BLaER1 treated with 17β-estradiol and CSF1 and Interleukin-3, amounts not matched to agents 10 nM and 100 nM (cell line): ENCODE measurements at regions not wholly inside any gene's neighbourhood (a gene's known extent, or its start where the extent isn't known, plus 50 kb on each side); places are given as distances from the start of the nearest gene placed in this dataset.

Source experiments
- H3K27ac ChIP-seq, 11 experiments: shearing (Covaris generic); formaldehyde crosslinking; 2 replicates each; pipeline ENCODE4 v1.8.1; 2022
- H3K27me3 ChIP-seq, 11 experiments: shearing (Covaris generic); formaldehyde crosslinking; 2 replicates each; pipeline ENCODE4 v1.8.1; 2022
- H3K36me3 ChIP-seq, 11 experiments: shearing (Covaris generic); formaldehyde crosslinking; 2 replicates each; pipeline ENCODE4 v1.8.1; 2022
- H3K4me1 ChIP-seq, 10 experiments: shearing (Covaris generic); formaldehyde crosslinking; 2 replicates each; pipeline ENCODE4 v1.8.1; 2022
- H3K4me2 ChIP-seq, 11 experiments: shearing (Covaris generic); formaldehyde crosslinking; 2 replicates each; pipeline ENCODE4 v1.8.1; 2022
- H3K4me3 ChIP-seq, 10 experiments: shearing (Covaris generic); formaldehyde crosslinking; 2 replicates each; pipeline ENCODE4 v1.8.1; 2022
- H3K9ac ChIP-seq, 11 experiments: shearing (Covaris generic); formaldehyde crosslinking; 2 replicates each; pipeline ENCODE4 v1.8.1; 2022
- H3K9me3 ChIP-seq, 11 experiments: shearing (Covaris generic); formaldehyde crosslinking; replicated peaks in 1 of 11; 2 replicates each; pipeline ENCODE4 v1.8.1; 2022
- H4K20me1 ChIP-seq, 11 experiments: shearing (Covaris generic); formaldehyde crosslinking; 2 replicates each; pipeline ENCODE4 v1.8.1; 2022
- Cebpa-rat ChIP-seq, 11 experiments: shearing (Covaris generic); IDR thresholded peaks; 2 replicates each; pipeline ENCODE4 v1.8.1; 2022

DNA sequence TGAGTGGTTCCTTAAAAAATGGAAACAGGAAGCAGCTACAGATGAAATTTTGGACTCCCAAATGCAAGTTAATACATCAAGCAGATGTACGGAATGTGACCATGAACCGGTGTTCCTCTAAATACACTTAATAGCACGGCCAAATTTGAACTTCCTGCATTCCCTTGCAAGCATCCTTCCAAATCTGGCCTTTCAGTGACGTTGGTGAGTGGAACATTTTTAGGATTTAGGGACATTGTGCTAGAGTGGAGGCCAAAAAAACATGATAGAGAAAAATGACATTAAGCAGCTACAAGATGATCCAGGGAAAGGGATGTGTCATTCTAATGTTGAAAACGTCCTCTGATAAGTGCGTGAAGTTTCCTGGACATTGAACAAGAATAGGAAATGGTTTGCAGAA, 62.1 kb downstream of the CTAGE1 start:
- Histone ChIP-seq H3K27ac (no peak overlapping the region), H3K9me3 (no peaks in the 10 kb centered on the region), H4K20me1 (no peaks in the 10 kb centered on the region), H3K27me3 (no peaks in the 10 kb centered on the region), H3K4me2 (no peak overlapping the region), H3K9ac (no peak overlapping the region), H3K4me1 (no peaks in the 10 kb centered on the region), H3K36me3 (no peaks in the 10 kb centered on the region), H3K4me3 (no peak overlapping the region)
- no peak for TF ChIP-seq Cebpa-rat (IDR thresholded peaks at IDR 0.05)

DNA sequence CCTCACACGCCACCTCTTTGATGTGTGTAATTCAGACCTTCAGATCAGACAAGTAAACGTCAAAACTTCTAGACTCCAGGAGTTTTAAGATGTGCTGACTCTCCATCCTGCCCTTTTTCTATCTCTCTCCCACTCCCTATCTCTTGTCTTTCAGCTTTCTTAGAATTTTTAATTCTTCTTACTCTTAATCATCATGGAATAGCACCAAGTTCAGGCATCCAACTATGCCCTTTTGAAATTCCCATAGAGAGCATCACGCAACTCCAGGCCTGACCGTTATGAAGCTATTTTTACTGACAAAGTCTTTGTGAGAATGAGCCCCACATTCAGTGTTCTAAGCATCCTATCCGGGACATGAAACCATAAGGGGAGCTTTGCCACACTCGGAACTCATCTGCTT, 62.6 kb downstream of the CTAGE1 start:
- Histone ChIP-seq H3K4me3 (no peak overlapping the region), H3K4me1 (no peaks in the 10 kb centered on the region), H3K4me2 (no peak overlapping the region), H3K27ac (no peak overlapping the region), H3K9me3 (no peaks in the 10 kb centered on the region), H3K36me3 (no peaks in the 10 kb centered on the region), H3K27me3 (no peaks in the 10 kb centered on the region), H4K20me1 (no peaks in the 10 kb centered on the region), H3K9ac (no peak overlapping the region)
- no peak for TF ChIP-seq Cebpa-rat (IDR thresholded peaks at IDR 0.05)

DNA sequence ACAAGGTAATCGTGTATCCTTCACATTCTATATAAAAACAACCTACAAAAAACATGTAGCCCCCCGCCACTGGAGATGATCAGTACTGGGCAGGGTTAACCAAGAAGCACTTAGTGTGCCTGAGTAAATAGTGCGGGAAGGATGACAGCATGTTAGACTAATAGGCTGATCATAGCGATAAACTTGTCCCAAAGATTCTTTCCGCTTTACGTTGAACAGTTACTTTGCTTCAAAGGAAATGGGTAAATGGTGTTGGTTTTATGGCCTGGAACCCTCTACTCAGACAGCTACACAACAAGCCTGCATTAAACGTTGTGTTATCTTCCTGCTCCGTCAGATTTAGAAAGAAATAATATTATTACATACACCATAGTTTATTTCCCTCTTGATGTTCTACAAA, 67.7 kb downstream of the CTAGE1 start:
- peaks cover 0 to 7% (median 0%) of the 10 kb centered on the region in 11 experiments; a peak in 2 of 22 replicates for H3K27me3 ChIP-seq
- H3K4me1 ChIP-seq: peaks cover 15 to 28% (median 21%) of the 10 kb centered on the region in 10 experiments; a peak in 18 of 20 replicates
- no peak overlapping the region for H3K27ac ChIP-seq
- H3K9me3 ChIP-seq: peaks cover 0 to 11% (median 6%) of the 10 kb centered on the region in 11 experiments; a peak in 10 of 22 replicates
- no peaks in the 10 kb centered on the region for H4K20me1 ChIP-seq
- no peak for TF ChIP-seq Cebpa-rat (IDR thresholded peaks at IDR 0.05)
- no peaks in the 10 kb centered on the region for H3K36me3 ChIP-seq
- H3K4me2 ChIP-seq: no peak overlapping the region
- no peak overlapping the region for H3K9ac ChIP-seq
- H3K4me3 ChIP-seq: no peak overlapping the region

DNA sequence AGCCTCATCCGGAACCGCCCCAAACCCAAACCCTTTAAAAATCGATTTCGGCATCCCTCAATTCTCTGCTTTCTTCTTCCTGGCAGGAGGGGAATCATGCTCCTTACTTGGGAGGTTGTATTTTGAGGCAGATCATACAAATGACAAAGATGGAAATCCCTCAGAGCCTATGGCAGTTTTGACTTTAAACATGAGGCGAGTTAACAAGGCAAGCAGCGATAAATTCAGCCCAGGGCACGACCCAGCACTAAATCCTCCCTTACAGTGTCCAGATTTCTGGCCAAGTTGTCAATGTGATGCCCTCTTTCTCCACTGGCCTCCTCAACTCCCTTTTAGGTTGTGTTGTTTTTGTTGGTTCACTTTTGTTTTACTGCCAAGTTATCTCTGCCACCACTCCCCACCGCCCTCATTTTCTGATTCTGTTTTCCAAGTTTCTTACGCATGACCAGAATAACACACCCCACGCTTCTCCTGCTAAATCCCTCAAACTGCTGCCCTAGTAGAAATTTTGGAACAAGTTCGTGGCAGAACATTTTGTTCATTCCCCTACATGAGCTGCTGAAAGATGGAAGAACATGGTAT, 68.3 kb downstream of the CTAGE1 start:
- Histone ChIP-seq H3K4me1 (peaks cover 15 to 28% (median 21%) of the 10 kb centered on the region in 10 experiments; a peak in 18 of 20 replicates), H3K9me3 (peaks cover 0 to 11% (median 6%) of the 10 kb centered on the region in 11 experiments; a peak in 10 of 22 replicates), H3K27ac (no peak overlapping the region), H3K27me3 (peaks cover 0 to 7% (median 0%) of the 10 kb centered on the region in 11 experiments; a peak in 2 of 22 replicates), H3K36me3 (no peaks in the 10 kb centered on the region), H3K4me3 (no peak overlapping the region), H3K9ac (no peak overlapping the region), H3K4me2 (no peak overlapping the region), H4K20me1 (no peaks in the 10 kb centered on the region)
- no peak for TF ChIP-seq Cebpa-rat (IDR thresholded peaks at IDR 0.05)

DNA sequence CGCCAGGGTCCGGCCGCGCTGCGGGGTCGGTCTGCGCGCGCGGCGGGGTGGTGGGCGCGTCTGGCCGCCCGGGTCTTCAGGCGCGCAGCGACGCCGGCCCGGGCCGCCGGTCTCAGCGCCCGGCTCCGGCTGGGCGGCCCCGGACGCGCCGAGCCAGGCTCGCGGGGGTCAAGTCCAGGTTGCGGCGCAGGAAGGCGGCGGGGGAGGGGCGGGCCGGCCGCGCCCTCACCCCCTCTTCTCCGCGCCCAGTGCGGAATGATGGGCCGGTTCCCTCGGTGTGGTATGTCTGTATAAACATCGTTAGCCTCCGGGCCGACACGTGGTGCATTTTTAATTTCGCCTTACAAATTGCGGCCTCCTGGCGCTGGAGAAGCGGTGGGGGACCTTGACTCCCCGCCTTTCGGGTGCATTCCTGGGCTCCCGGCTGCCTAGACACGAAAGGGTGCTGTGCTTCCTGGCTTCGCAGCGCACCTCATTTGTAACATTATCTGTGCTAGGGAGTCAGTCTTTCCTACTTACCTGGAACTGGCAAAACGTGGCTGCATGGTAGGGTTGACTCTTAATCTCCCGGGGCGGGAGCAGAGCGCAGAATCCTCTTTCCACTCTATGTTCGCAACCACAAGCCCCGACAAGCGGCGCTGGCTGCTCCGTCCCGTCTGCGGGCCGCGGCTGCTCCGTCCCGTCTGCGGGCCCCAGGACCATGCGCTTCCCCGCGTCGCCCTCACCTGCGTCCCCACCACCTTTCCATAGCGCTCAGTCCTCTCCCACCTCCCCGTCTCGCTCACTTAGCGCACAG, 69.0 kb downstream of the CTAGE1 start:
- Histone ChIP-seq H3K36me3 (no peaks in the 10 kb centered on the region), H3K4me2 (no peak overlapping the region), H3K9me3 (peaks cover 0 to 11% (median 6%) of the 10 kb centered on the region in 11 experiments; a peak in 10 of 22 replicates), H3K4me3 (no peak overlapping the region), H4K20me1 (no peaks in the 10 kb centered on the region), H3K9ac (no peak overlapping the region), H3K27ac (no peak overlapping the region), H3K4me1 (peaks cover 15 to 28% (median 21%) of the 10 kb centered on the region in 10 experiments; a peak in 18 of 20 replicates), H3K27me3 (peaks cover 0 to 7% (median 0%) of the 10 kb centered on the region in 11 experiments; a peak in 2 of 22 replicates)
- no peak for TF ChIP-seq Cebpa-rat (IDR thresholded peaks at IDR 0.05)

DNA sequence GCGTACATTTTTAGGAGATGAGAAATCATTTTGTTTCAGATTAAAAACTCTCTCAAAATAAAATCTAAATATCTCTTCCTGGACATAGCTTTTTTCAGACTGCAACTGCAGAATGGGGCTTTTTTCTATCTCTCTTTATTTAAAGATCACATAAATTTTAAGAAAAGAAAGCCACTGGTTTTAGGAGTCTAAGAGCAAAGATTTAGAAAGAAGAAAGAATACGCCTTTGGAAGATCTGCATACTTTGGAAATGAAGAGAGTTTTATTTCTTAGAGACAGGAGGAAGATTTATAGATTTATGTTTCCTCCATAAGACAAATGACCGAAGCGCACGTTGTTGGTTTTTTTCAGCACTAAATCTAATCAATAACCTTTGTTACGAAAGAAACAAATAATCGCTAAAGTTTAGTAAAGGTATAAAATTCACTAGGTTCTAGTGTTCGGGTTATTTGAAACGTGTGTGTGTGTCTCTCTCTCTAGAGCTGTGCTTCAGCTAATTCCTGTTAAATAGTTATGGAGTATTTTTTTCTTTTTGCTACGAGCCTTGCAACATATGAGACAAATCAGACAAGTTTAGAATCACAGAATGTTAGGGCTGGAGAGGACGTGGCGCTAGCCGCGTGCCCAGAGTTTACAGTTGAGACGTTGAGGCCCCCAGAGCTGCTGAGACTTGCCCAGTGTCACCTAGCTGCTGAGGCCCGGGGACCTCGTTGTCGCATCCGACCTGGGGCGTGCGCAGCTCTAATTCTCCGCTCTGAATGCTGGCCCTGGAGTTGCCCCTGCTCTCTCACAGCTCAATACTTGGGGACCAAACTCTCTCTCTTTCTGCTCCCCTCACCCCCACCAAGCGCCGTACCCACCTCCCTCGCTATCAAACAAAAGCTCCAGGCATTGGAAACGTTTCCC, 69.9 kb downstream of the CTAGE1 start:
- no peak for TF ChIP-seq Cebpa-rat (IDR thresholded peaks at IDR 0.05)

DNA sequence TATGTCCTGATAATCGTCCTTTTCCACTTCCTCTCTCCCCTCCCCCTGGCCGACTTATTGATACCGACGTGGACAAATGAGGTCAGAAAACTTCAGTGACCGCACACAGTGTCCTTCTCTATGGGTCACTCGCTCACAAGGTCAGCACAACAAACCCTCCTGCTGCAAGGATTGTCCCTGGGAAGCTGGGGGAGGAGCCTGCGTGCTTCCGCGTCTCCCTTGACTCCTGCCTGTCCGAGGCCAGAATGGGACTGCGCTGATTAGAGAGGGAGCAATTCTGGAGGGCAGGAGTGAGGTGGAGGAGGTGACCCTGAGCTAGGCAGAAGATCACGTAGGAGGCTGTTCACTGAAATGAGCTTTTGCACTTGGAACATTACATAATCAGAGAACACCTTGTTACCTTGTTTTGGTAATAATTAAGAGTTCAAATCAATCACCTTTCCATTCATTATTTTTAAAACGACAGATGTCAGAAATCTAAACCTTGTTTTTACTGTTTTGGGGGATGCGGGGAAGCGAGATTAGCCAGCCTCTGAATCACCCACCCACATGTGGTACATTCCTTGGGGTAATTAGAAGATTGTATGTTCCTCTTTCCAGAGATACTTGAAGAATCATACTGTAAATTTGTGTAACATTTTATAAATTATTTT, 70.6 kb downstream of the CTAGE1 start:
- Histone ChIP-seq H3K4me2 (peak overlapping the region in 10 of 11 experiments; percentile 23 to 86 (median 50); a peak in 19 of 22 replicates), H3K27me3 (peaks cover 0 to 7% (median 0%) of the 10 kb centered on the region in 11 experiments; a peak in 2 of 22 replicates), H4K20me1 (no peaks in the 10 kb centered on the region), H3K36me3 (no peaks in the 10 kb centered on the region), H3K9me3 (peaks cover 0 to 11% (median 6%) of the 10 kb centered on the region in 11 experiments; a peak in 10 of 22 replicates), H3K9ac (no peak overlapping the region), H3K4me3 (0 out of 20 replicates have a peak overlapping the region, but pooled peaks of 1 of the 10 experiments have one; percentile 17), H3K27ac (0 out of 22 replicates have a peak overlapping the region, but pooled peaks of 1 of the 11 experiments have one; percentile 13), H3K4me1 (peaks cover 15 to 28% (median 21%) of the 10 kb centered on the region in 10 experiments; a peak in 18 of 20 replicates)
- no peak for TF ChIP-seq Cebpa-rat (IDR thresholded peaks at IDR 0.05)

More for the DNA sequence above, 69.9 kb downstream of the CTAGE1 start:
- H3K4me1 ChIP-seq: peaks cover 15 to 28% (median 21%) of the 10 kb centered on the region in 10 experiments; a peak in 18 of 20 replicates
- no peaks in the 10 kb centered on the region for H4K20me1 ChIP-seq
- H3K27me3 ChIP-seq: peaks cover 0 to 7% (median 0%) of the 10 kb centered on the region in 11 experiments; a peak in 2 of 22 replicates
- no peaks in the 10 kb centered on the region for H3K36me3 ChIP-seq
- peak overlapping the region in 3 of 11 experiments; percentile 73 to 86 (median 80); a peak in 4 of 22 replicates for H3K4me2 ChIP-seq
- peaks cover 0 to 11% (median 6%) of the 10 kb centered on the region in 11 experiments; a peak in 10 of 22 replicates for H3K9me3 ChIP-seq
- H3K9ac ChIP-seq: no peak overlapping the region
- H3K4me3 ChIP-seq: no peak overlapping the region
- no peak overlapping the region for H3K27ac ChIP-seq

DNA sequence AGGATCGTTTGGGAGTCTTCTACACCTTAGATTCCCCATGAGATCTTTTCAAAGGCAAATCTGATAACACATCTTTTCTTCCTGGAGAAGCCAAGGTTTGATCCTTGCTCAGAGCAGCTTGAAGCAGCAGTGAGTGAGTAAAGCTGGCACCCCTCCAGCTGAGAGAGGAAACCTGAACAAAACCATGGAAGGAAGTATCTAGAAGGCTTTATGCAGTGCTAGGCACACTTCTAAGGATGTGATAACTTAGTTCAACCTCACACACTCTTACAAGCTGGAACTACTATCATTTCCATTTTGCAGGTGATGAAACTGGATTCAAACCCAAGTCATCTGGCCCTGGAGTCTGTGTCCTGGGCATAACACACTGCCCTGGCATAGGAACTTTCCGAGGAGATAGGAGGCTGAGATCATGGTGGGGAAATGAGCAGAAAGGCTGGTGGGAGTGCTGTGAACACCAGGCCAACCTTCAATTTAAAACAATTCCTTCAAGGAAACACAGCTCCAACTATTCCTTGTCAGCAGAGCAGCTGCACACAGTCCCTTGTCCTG, 71.2 kb downstream of the CTAGE1 start:
- Histone ChIP-seq H3K27me3 (peaks cover 0 to 7% (median 0%) of the 10 kb centered on the region in 11 experiments; a peak in 2 of 22 replicates), H3K36me3 (no peaks in the 10 kb centered on the region), H4K20me1 (no peaks in the 10 kb centered on the region), H3K9me3 (peaks cover 0 to 11% (median 6%) of the 10 kb centered on the region in 11 experiments; a peak in 10 of 22 replicates), H3K9ac (no peak overlapping the region), H3K27ac (0 out of 22 replicates have a peak overlapping the region, but pooled peaks of 1 of the 11 experiments have one; percentile 13), H3K4me2 (peak overlapping the region in 10 of 11 experiments; percentile 23 to 86 (median 50); a peak in 20 of 22 replicates), H3K4me3 (no peak overlapping the region), H3K4me1 (peaks cover 15 to 28% (median 21%) of the 10 kb centered on the region in 10 experiments; a peak in 18 of 20 replicates)
- no peak for TF ChIP-seq Cebpa-rat (IDR thresholded peaks at IDR 0.05)
